GM12878 (cell line): ENCODE measurements at regions not wholly inside any gene's neighbourhood (a gene's known extent, or its start where the extent isn't known, plus 50 kb on each side); places are given as distances from the start of the nearest gene placed in this dataset.

ENCODE experiments used
- DPF2 ChIP-seq: fragments of 450-650 bp; IDR thresholded peaks from 2 replicates; pipeline ENCODE4 v1.6.1; 2017; ENCODE audit warnings: mild to moderate bottlenecking
- PRDM15 ChIP-seq: fragments of 450-650 bp; formaldehyde crosslinking; IDR thresholded peaks from 2 replicates; pipeline ENCODE4 v1.4.0; 2020; ENCODE audit warnings: mild to moderate bottlenecking, moderate library complexity
- TAF1 ChIP-seq: IDR thresholded peaks from 2 replicates; pipeline ENCODE4 v1.6.1; 2011; ENCODE audit warnings: mild to moderate bottlenecking, low read depth, low read length, borderline replicate concordance
- TARDBP ChIP-seq: IDR thresholded peaks from 2 replicates; pipeline ENCODE4 v1.6.1; 2016; ENCODE audit warnings: borderline replicate concordance
- ZBTB33 ChIP-seq: fragments of 450-650 bp; IDR thresholded peaks from 2 replicates; pipeline ENCODE4 v1.6.1; 2017; ENCODE audit warnings: mild to moderate bottlenecking

- TF ChIP-seq DPF2: no peak
- no peak for TF ChIP-seq PRDM15 (CRISPR knock-in tag)
- no peak for TF ChIP-seq ZBTB33
- TF ChIP-seq TAF1: no peak
- no peak for TF ChIP-seq TARDBP
Observed at GRCh38 chr16:79528338-79528737, 72.2 kb downstream of the MAF start.
